WERI-Rb-1 (cell line): ENCODE measurements at regions not wholly inside any gene's neighbourhood (a gene's known extent, or its start where the extent isn't known, plus 50 kb on each side); places are given as distances from the start of the nearest gene placed in this dataset.
A peak's percentile ranks its signal among the peaks of the same experiment; 100 is the strongest.
"Not testable (repeated sequence)": the region's sequence is repeated elsewhere in the genome, so short reads cannot be mapped to it uniquely, and the experiment has no call there.

Experiments
- DNase-seq: peaks from one replicate; pipeline ENCODE4 v3.0.0-alpha.2; 2020
- H3K27ac ChIP-seq: fragments of 250-450 bp; sonication (Bioruptor Pico); 2 replicates; pipeline ENCODE4 v1.5.1; 2020; ENCODE audit warnings: mild to moderate bottlenecking, moderate library complexity
- H3K27me3 ChIP-seq: fragments of 250-450 bp; sonication (Bioruptor Pico); 2 replicates; pipeline ENCODE4 v1.5.1; 2021; ENCODE audit warnings: mild to moderate bottlenecking, low read depth, moderate library complexity; ENCODE audit not compliant: insufficient read depth, severe bottlenecking
- H3K36me3 ChIP-seq: fragments of 250-450 bp; sonication (Bioruptor Pico); 2 replicates; pipeline ENCODE4 v1.5.1; 2020; ENCODE audit warnings: mild to moderate bottlenecking, moderate library complexity
- H3K4me3 ChIP-seq: 2 replicates; pipeline ENCODE4 v1.5.1; 2011; ENCODE audit warnings: low read depth, mild to moderate bottlenecking, control low read depth, low read length
- H3K9me3 ChIP-seq: fragments of 250-450 bp; sonication (Bioruptor Pico); 2 replicates; pipeline ENCODE4 v1.5.1; 2021; ENCODE audit warnings: mild to moderate bottlenecking, moderate library complexity; ENCODE audit not compliant: severe bottlenecking
- CTCF ChIP-seq: IDR thresholded peaks from 2 replicates; pipeline ENCODE4 v1.5.1; 2011; ENCODE audit warnings: low read depth, mild to moderate bottlenecking, control low read depth, inconsistent platforms, low read length

- Histone ChIP-seq H3K9me3 (peaks cover 2% of the 10 kb centered on the region), H3K27me3 (no peaks in the 10 kb centered on the region), H3K4me3 (no peak overlapping the region), H3K36me3 (no peaks in the 10 kb centered on the region), H3K27ac (no peak overlapping the region)
- TF ChIP-seq CTCF, result no peak
- no peak for DNase-seq
Measured at GRCh38 chr10:108608860-108609259, 1314.5 kb downstream of the XPNPEP1 start.

DNA sequence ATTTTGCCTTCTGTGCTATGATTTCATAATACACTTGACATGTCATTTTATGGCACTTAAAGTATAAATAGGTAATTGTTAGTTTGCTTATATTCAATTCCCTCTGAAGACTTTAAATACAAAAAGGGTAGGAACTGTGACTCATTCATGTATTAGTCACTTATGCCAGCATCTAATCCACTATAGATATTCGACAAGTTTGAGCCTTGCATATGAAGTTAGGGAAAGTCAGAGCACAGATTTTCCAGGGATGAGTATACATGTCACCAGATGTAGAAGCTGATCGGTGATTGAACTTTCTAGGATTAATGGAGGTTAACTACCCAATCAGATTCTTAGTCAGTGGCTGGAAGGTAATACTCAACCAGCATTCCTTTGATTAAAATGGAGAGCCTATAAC is 1321.5 kb downstream of the XPNPEP1 start:
- DNase-seq, result no peak
- Histone ChIP-seq H3K27me3 (no peaks in the 10 kb centered on the region), H3K27ac (no peak overlapping the region), H3K9me3 (peaks cover 2% of the 10 kb centered on the region), H3K4me3 (no peak overlapping the region), H3K36me3 (no peaks in the 10 kb centered on the region)
- TF ChIP-seq CTCF, result no peak

GRCh38 chr10:108600511-108600910 is 1322.8 kb downstream of the XPNPEP1 start:
- H3K27me3 ChIP-seq, H3K36me3 ChIP-seq, H3K4me3 ChIP-seq, H3K9me3 ChIP-seq, H3K27ac ChIP-seq, DNase-seq: not testable (repeated sequence)

GRCh38 chr10:108599317-108599716 is 1324.0 kb downstream of the XPNPEP1 start:
- not testable (repeated sequence) for H3K4me3 ChIP-seq, H3K27me3 ChIP-seq, H3K9me3 ChIP-seq, H3K36me3 ChIP-seq, H3K27ac ChIP-seq, DNase-seq

- Histone ChIP-seq H3K36me3 (no peaks in the 10 kb centered on the region), H3K4me3 (no peak overlapping the region), H3K9me3 (no peaks in the 10 kb centered on the region), H3K27me3 (no peaks in the 10 kb centered on the region), H3K27ac (no peak overlapping the region)
- no peak for DNase-seq
- TF ChIP-seq CTCF, result no peak
Measured at GRCh38 chr10:108598831-108599230, 1324.5 kb downstream of the XPNPEP1 start.

DNA sequence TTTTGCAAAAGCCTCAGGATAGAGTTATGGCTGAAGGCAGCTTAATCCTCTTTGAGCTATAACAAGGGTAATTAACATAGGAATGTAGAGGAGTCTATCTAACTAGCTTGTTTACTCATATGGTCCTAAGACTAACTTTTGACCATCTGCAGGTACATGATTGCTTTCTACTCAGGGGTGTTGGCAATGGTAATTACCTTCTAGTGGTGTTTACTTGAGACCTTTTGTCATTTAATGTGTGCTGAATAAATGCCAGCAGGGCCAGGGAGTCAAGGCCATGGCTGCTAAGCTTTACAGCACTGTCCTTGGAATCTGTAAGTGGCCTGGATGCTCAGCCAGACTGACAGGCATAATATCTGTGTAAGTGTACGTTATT is 1325.0 kb downstream of the XPNPEP1 start:
- Histone ChIP-seq H3K9me3 (no peaks in the 10 kb centered on the region), H3K4me3 (no peak overlapping the region), H3K36me3 (no peaks in the 10 kb centered on the region), H3K27ac (no peak overlapping the region), H3K27me3 (no peaks in the 10 kb centered on the region)
- peak; percentile 14 for DNase-seq
- no peak for TF ChIP-seq CTCF

- Histone ChIP-seq H3K27me3 (no peaks in the 10 kb centered on the region), H3K4me3 (no peak overlapping the region), H3K9me3 (no peaks in the 10 kb centered on the region), H3K27ac (no peak overlapping the region), H3K36me3 (no peaks in the 10 kb centered on the region)
- DNase-seq, result no peak
- no peak for TF ChIP-seq CTCF
Measured at GRCh38 chr10:108597657-108598319, 1325.5 kb downstream of the XPNPEP1 start.
